Endothelial cell of umbilical vein (primary cell): ENCODE measurements at regions not wholly inside any gene's neighbourhood (a gene's known extent, or its start where the extent isn't known, plus 50 kb on each side); places are given as distances from the start of the nearest gene placed in this dataset.

Experiments
- BruUV-seq: library from RNA; stranded (reverse); fragments of 400-500 nt; replicated peaks from 2 replicates; lab custom pipeline; 2021; lab: Mats Ljungman, UMichigan
- CTCF ChIA-PET: fragments of 300-600, 350-600 bp; sonication (Branson Sonifier 250); formaldehyde crosslinking; loops from one replicate; lab custom pipeline; 2021; ENCODE audit warnings: antibody characterized with exemption, inconsistent platforms; lab: Charles Lee
- POLR2A ChIA-PET: fragments of 300-600, 350-600 bp; sonication (Branson Sonifier 250); formaldehyde crosslinking; loops from one replicate; lab custom pipeline; 2021; ENCODE audit warnings: antibody characterized with exemption, inconsistent platforms; lab: Charles Lee
- DNase-seq: peaks from one replicate; pipeline ENCODE4 v3.0.0-alpha.2; 2011; ENCODE audit warnings: low read depth, low spot score
- FAIRE-seq: peaks from 2 replicates; lab custom pipeline; 2011; peaks lifted over from hg19 to GRCh38; lab: Jason Lieb, UNC
- H2AFZ ChIP-seq: 2 replicates; pipeline ENCODE4 v1.6.0; 2012; ENCODE audit warnings: low read depth, low read length, control low read depth, inconsistent platforms
- H3K27ac ChIP-seq: 2 replicates; pipeline ENCODE4 v1.5.1; 2011; ENCODE audit warnings: low read depth, mild to moderate bottlenecking, control low read depth, low read length, moderate library complexity; ENCODE audit not compliant: insufficient read depth
- H3K27me3 ChIP-seq, 2 experiments: 2 replicates each; pipeline versions ENCODE4 v1.6.0 to v1.6.1; 2011; ENCODE audit warnings: low read length in 2 of 2, mixed read lengths in 1 of 2; ENCODE audit not compliant: control insufficient read depth in 2 of 2, insufficient read depth in 2 of 2
- H3K36me3 ChIP-seq, 2 experiments: 2 replicates in 1 of 2; 3 replicates in 1 of 2; pipeline ENCODE4 v1.5.1; 2011; ENCODE audit warnings: low read length in 2 of 2, mild to moderate bottlenecking in 1 of 2, moderate library complexity in 1 of 2; ENCODE audit not compliant: control insufficient read depth in 2 of 2, insufficient read depth in 2 of 2; ENCODE audit errors: extremely low read depth in 1 of 2
- H3K4me1 ChIP-seq: 3 replicates; pipeline ENCODE4 v1.5.1; 2011; ENCODE audit warnings: mild to moderate bottlenecking, low read length; ENCODE audit not compliant: control insufficient read depth, insufficient read depth; ENCODE audit errors: extremely low read depth
- H3K4me2 ChIP-seq: 2 replicates; pipeline ENCODE4 v1.6.1; 2011; ENCODE audit warnings: low read length, control low read depth, mixed read lengths; ENCODE audit not compliant: insufficient read depth
- H3K4me3 ChIP-seq, 3 experiments: fragments of 200-600 bp in 1 of 3; sonication (generic), shearing (Covaris generic) in 1 of 3; replicated peaks in 1 of 3; 2 replicates each; pipeline ENCODE4 v1.5.1; 2011 to 2016; ENCODE audit warnings: control low read depth in 3 of 3, low read length in 3 of 3, mild to moderate bottlenecking in 2 of 3, inconsistent platforms in 1 of 3, low read depth in 1 of 3, moderate library complexity in 1 of 3; ENCODE audit not compliant: insufficient read depth in 1 of 3
- H3K79me2 ChIP-seq: 2 replicates; pipeline ENCODE4 v1.6.0; 2012; ENCODE audit warnings: low read length, inconsistent platforms; ENCODE audit not compliant: control insufficient read depth, insufficient read depth
- H3K9ac ChIP-seq: replicated peaks from 2 replicates; pipeline ENCODE3; 2011; ENCODE audit warnings: low read length, control low read depth; ENCODE audit not compliant: insufficient read depth; ENCODE audit errors: extremely low read depth
- H3K9me1 ChIP-seq: replicated peaks from 3 replicates; pipeline ENCODE4 v1.6.0; 2011; ENCODE audit warnings: mild to moderate bottlenecking, low read length; ENCODE audit not compliant: control insufficient read depth, insufficient read depth; ENCODE audit errors: extremely low read depth
- H3K9me3 ChIP-seq: replicated peaks from 2 replicates; pipeline ENCODE4 v1.5.1; 2012; ENCODE audit warnings: low read length, inconsistent platforms; ENCODE audit not compliant: control insufficient read depth, insufficient read depth
- H4K20me1 ChIP-seq: replicated peaks from 2 replicates; pipeline ENCODE3; 2011; ENCODE audit warnings: mild to moderate bottlenecking, low read length; ENCODE audit not compliant: control insufficient read depth, insufficient read depth; ENCODE audit errors: extremely low read depth
- CTCF ChIP-seq, 2 donors: IDR thresholded peaks; 1 replicate in 1 of 2; 2 replicates in 1 of 2; pipeline ENCODE4 v1.5.1; 2011; ENCODE audit warnings: low read length in 2 of 2, mild to moderate bottlenecking in 2 of 2, moderate library complexity in 2 of 2, control low read depth in 1 of 2, inconsistent platforms in 1 of 2, low read depth in 1 of 2; ENCODE audit not compliant: insufficient read depth in 1 of 2; ENCODE audit errors: extremely low read depth in 1 of 2
- EZH2 ChIP-seq: IDR thresholded peaks from 2 replicates; pipeline ENCODE4 v1.6.1; 2012; ENCODE audit warnings: borderline replicate concordance, low read depth, mild to moderate bottlenecking, moderate library complexity, low read length, inconsistent platforms; ENCODE audit not compliant: severe bottlenecking
- FOS ChIP-seq: IDR thresholded peaks from 2 replicates; pipeline ENCODE4 v1.6.1; 2011; ENCODE audit warnings: mild to moderate bottlenecking, low read length, moderate library complexity, borderline replicate concordance; ENCODE audit not compliant: insufficient read depth
- GATA2 ChIP-seq: IDR thresholded peaks from 2 replicates; pipeline ENCODE4 v1.7.0; 2011; ENCODE audit warnings: low read depth, mild to moderate bottlenecking, moderate library complexity, mixed read lengths, low read length; ENCODE audit not compliant: insufficient read length, insufficient read depth
- JUN ChIP-seq: IDR thresholded peaks from 2 replicates; pipeline ENCODE4 v1.6.1; 2011; ENCODE audit warnings: borderline replicate concordance, low read depth; ENCODE audit not compliant: insufficient read length, insufficient read depth
- MYC ChIP-seq: IDR thresholded peaks from one replicate; pipeline ENCODE4 v1.6.1; 2011; ENCODE audit warnings: mild to moderate bottlenecking, low read depth, low read length
- POLR2A ChIP-seq: IDR thresholded peaks from 2 replicates; pipeline ENCODE4 v1.6.1; 2012; ENCODE audit warnings: low read depth, mild to moderate bottlenecking, control low read depth, low read length
- POLR2AphosphoS5 ChIP-seq: IDR thresholded peaks from 2 replicates; pipeline ENCODE4 v1.6.1; 2012; ENCODE audit warnings: low read depth, mild to moderate bottlenecking, control low read depth, low read length, moderate library complexity; ENCODE audit not compliant: insufficient read depth
- dilution Hi-C: fragments of 300-500 bp; cut with MboI; formaldehyde crosslinking; loops from one replicate; pipeline ENCODE4 v1.15.0; 2019; ENCODE audit warnings: low sequenced_read_pairs; ENCODE audit not compliant: extremely low pct_ligation_motif_present
- intact Hi-C: fragments of 100-400 bp; cut with micrococcal nuclease; formaldehyde crosslinking; loops from one replicate; pipeline ENCODE4 v1.10.0; 2022
- TF ChIP-seq, protein P1 (sequence below): IDR thresholded peaks from 2 replicates; pipeline ENCODE4 v1.6.1; 2011; ENCODE audit not compliant: insufficient read depth, insufficient read length

DNA sequence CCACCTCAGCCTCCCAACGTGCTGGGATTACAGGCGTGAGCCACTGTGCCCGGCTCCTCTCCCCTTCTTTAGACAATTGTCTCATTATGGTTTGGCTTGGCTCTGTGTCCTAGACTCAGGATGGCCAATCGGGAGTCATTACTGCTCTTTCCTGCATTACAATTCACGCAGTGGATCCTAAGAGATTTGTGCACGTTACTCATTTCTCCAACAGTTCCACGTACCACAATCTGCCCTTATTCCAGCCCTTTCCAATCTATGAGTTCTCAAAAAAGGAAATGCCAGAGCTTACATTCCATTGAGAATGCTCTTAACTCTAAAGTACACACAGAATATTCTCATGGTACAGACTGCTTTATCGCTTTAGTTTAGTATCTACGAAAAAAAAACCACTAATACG lies 357.0 kb downstream of the GPATCH2 start:
- Histone ChIP-seq H3K79me2 (no peaks in the 10 kb centered on the region), H3K9me1 (no peaks in the 10 kb centered on the region), H3K4me3 (no peak overlapping the region), H3K36me3 (no peaks in the 10 kb centered on the region), H3K9me3 (no peaks in the 10 kb centered on the region), H3K27ac (no peak overlapping the region), H3K9ac (no peak overlapping the region), H4K20me1 (no peaks in the 10 kb centered on the region), H3K4me1 (no peaks in the 10 kb centered on the region), H2AFZ (no peak overlapping the region), H3K27me3 (no peaks in the 10 kb centered on the region), H3K4me2 (no peak overlapping the region)
- dilution Hi-C loops (no loop called here), intact Hi-C loops (no loop called here)
- no peak for DNase-seq
- FAIRE-seq = no peak
- no peak for TF ChIP-seq FOS
- TF ChIP-seq POLR2AphosphoS5 = no peak
- no peak for TF ChIP-seq POLR2A
- TF ChIP-seq, protein P1, sequence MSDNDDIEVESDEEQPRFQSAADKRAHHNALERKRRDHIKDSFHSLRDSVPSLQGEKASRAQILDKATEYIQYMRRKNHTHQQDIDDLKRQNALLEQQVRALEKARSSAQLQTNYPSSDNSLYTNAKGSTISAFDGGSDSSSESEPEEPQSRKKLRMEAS = no peak
- no peak for TF ChIP-seq CTCF (IDR thresholded peaks at IDR 0.05; ENCODE audit: extremely low read depth in 1 of 2, insufficient read depth in 1 of 2, low read depth in 1 of 2, low read length in 2 of 2)
- TF ChIP-seq EZH2 = no peak
- no peak for TF ChIP-seq MYC
- TF ChIP-seq GATA2 = no peak
- no peak for TF ChIP-seq JUN
- ChIA-PET POLR2A (no interaction called here), CTCF (no interaction called here)
- BruUV-seq = no TSS peak
